22Rv1 (cell line): ENCODE measurements at regions not wholly inside any gene's neighbourhood (a gene's known extent, or its start where the extent isn't known, plus 50 kb on each side); places are given as distances from the start of the nearest gene placed in this dataset.

Experiments
- CTCF ChIP-seq: fragments of 450-650 bp; IDR thresholded peaks from 2 replicates; pipeline ENCODE4 v1.5.1; 2017; ENCODE audit warnings: mild to moderate bottlenecking
- ZFX ChIP-seq: fragments of 450-650 bp; IDR thresholded peaks from 2 replicates; pipeline ENCODE4 v1.6.1; 2017; ENCODE audit warnings: antibody characterized with exemption, borderline replicate concordance

DNA sequence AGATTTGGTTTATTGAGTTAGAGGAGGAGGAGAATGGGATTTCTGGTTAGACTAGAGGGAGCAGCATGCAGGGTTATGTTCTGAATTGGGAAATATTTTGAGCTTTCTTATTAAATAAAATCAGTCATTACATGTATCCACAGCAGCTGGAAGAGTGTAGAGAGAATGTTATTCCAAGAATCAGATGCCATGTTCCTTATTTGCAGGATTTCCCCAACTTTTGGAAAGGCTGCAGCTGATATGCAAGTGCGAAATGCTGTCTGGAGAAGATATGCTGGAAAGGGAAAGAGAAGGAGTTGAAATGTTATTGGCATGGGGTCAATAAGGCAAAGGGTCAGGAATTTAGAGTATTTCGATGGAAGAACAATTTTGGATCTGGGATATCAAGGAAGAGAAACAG lies 255.8 kb downstream of the MTX2 start:
- no peak for TF ChIP-seq CTCF
- TF ChIP-seq ZFX: no peak
